ENCODE measurements at regions not wholly inside any gene's neighbourhood (a gene's known extent, or its start where the extent isn't known, plus 50 kb on each side); places are given as distances from the start of the nearest gene placed in this dataset.

- TF ChIP-seq CTCF (conservative IDR thresholded peaks at IDR 0.05) = no peak
- no peak overlapping the region for H3K18ac ChIP-seq (ENCODE audit: insufficient read length, low read depth, low read length)
- H3K9ac ChIP-seq (ENCODE audit: extremely low read depth, insufficient read length, low read length) = no peak overlapping the region
- H3K27ac Mint-ChIP-seq = no peak overlapping the region
- H3K23me2 ChIP-seq (ENCODE audit: insufficient read length, low read depth, low read length, poor library complexity, severe bottlenecking) = no peaks in the 10 kb centered on the region
- no peak for DNase-seq
- peaks cover 7 to 18% (median 12%) of the 10 kb centered on the region in 3 experiments; a peak in 6 of 7 replicates for H3K36me3 Mint-ChIP-seq (ENCODE audit: insufficient read depth in 1 of 3, low read depth in 3 of 3)
- no peak overlapping the region for H2BK15ac ChIP-seq (ENCODE audit: low read depth, low read length)
- no peak overlapping the region for H3K27ac ChIP-seq (ENCODE audit: insufficient read length, low read depth, low read length)
- no peaks in the 10 kb centered on the region for H3K27me3 ChIP-seq (ENCODE audit: insufficient read depth, low read length)
- H3T11ph ChIP-seq (ENCODE audit: low read length) = no peak overlapping the region
- no peaks in the 10 kb centered on the region for H3K9me3 ChIP-seq (ENCODE audit: control insufficient read depth, low read depth, low read length)
- H2BK12ac ChIP-seq (ENCODE audit: insufficient read length, low read depth, low read length) = no peak overlapping the region
- no peak overlapping the region for H2BK20ac ChIP-seq (ENCODE audit: low read depth, low read length, poor library complexity, severe bottlenecking)
- WGBS (ENCODE audit: extremely low coverage, insufficient read length, low lambda C conversion rate) = no CpG with 5 or more reads among the region's 4 CpGs
- H4K8ac ChIP-seq (replicated peaks; ENCODE audit: insufficient read length, low read depth, low read length) = no peak overlapping the region
- H3K4ac ChIP-seq (ENCODE audit: low read depth, low read length) = no peak overlapping the region
- no peak overlapping the region for H4K5ac ChIP-seq (ENCODE audit: insufficient read length, low read depth, low read length)
- H2AK5ac ChIP-seq (ENCODE audit: insufficient read length, low read length) = no peak overlapping the region
- H2AFZ ChIP-seq (ENCODE audit: low read length) = no peak overlapping the region
- no peak overlapping the region for H3K14ac ChIP-seq (ENCODE audit: insufficient read depth, low read length)
- H2BK5ac ChIP-seq (ENCODE audit: insufficient read length, low read length) = no peak overlapping the region
- no peak overlapping the region for H3K56ac ChIP-seq (ENCODE audit: insufficient read length, low read depth, low read length)
- H3K79me1 ChIP-seq (ENCODE audit: insufficient read depth, low read depth, low read length, poor library complexity, severe bottlenecking) = no peaks in the 10 kb centered on the region
- H4K91ac ChIP-seq (ENCODE audit: insufficient read length, low read depth, low read length) = no peak overlapping the region
- no peaks in the 10 kb centered on the region for H3K27me3 Mint-ChIP-seq (ENCODE audit: low read depth)
- no peak overlapping the region for H3K4me3 Mint-ChIP-seq
- peaks cover 0 to 8% of the 10 kb centered on the region in 2 experiments; a peak in 3 of 4 replicates for H3K4me1 Mint-ChIP-seq
- H3K79me2 ChIP-seq (ENCODE audit: insufficient read depth, low read length) = no peaks in the 10 kb centered on the region
- peaks cover 6 to 12% of the 10 kb centered on the region in 2 experiments for H3K9me3 Mint-ChIP-seq
- no peaks in the 10 kb centered on the region for H4K20me1 ChIP-seq (ENCODE audit: control insufficient read depth, insufficient read depth, insufficient read length)
- H3K23ac ChIP-seq (ENCODE audit: insufficient read length, low read depth, low read length) = no peak overlapping the region
- no peak overlapping the region for H2BK120ac ChIP-seq (ENCODE audit: low read depth, low read length, poor library complexity, severe bottlenecking)
- H3K4me2 ChIP-seq (ENCODE audit: insufficient read depth, insufficient read length, low read length) = no peak overlapping the region
- no peaks in the 10 kb centered on the region for H3K4me1 ChIP-seq (ENCODE audit: insufficient read depth, low read length)
These were observed 328.9 kb downstream of the NUF2 start for GRCh38 chr1:163650624-163651023.
